OCI-LY7 (cell line): ENCODE measurements at regions not wholly inside any gene's neighbourhood (a gene's known extent, or its start where the extent isn't known, plus 50 kb on each side); places are given as distances from the start of the nearest gene placed in this dataset.

Experiments used
- BruUV-seq: library from RNA; stranded (reverse); fragments of 400-500 nt; replicated peaks from 2 replicates; lab custom pipeline; 2021; lab: Mats Ljungman, UMichigan
- CTCF ChIA-PET: fragments of 300-600 bp; sonication (Branson Sonifier 250); formaldehyde crosslinking; loops from one replicate; lab custom pipeline; 2022; ENCODE audit warnings: antibody characterized with exemption; ENCODE audit not compliant: unreplicated experiment; lab: Charles Lee
- POLR2A ChIA-PET: fragments of 300-600 bp; sonication (Branson Sonifier 250); formaldehyde crosslinking; loops from one replicate; lab custom pipeline; 2022; ENCODE audit warnings: antibody characterized with exemption; lab: Charles Lee
- DNase-seq: peaks from one replicate; pipeline ENCODE4 v3.0.0-alpha.2; 2015; ENCODE audit warnings: low spot score
- H2AFZ ChIP-seq: fragments of 200-600 bp; sonication (generic), shearing (Covaris generic); 2 replicates; pipeline ENCODE4 v1.6.1; 2014; ENCODE audit warnings: mild to moderate bottlenecking, antibody characterized with exemption, low read length, moderate library complexity
- H3K27ac ChIP-seq: fragments of 200-600 bp; sonication (generic); 2 replicates; pipeline ENCODE4 v1.5.1; 2014; ENCODE audit warnings: mixed run types, low read depth, mild to moderate bottlenecking, moderate library complexity, low read length, inconsistent platforms; ENCODE audit not compliant: poor library complexity, severe bottlenecking
- H3K36me3 ChIP-seq: fragments of 200-600 bp; sonication (generic); 2 replicates; pipeline ENCODE4 v1.6.1; 2014; ENCODE audit warnings: mild to moderate bottlenecking, antibody characterized with exemption, low read length, moderate library complexity, mixed read lengths; ENCODE audit not compliant: insufficient read depth
- H3K4me1 ChIP-seq: fragments of 200-600 bp; sonication (generic); 2 replicates; pipeline ENCODE4 v1.5.1; 2014; ENCODE audit warnings: mild to moderate bottlenecking, low read length; ENCODE audit not compliant: insufficient read depth, poor library complexity, severe bottlenecking
- H3K4me2 ChIP-seq: fragments of 200-600 bp; sonication (generic); 2 replicates; pipeline ENCODE4 v1.6.1; 2014; ENCODE audit warnings: mild to moderate bottlenecking, low read length
- H3K4me3 ChIP-seq: fragments of 200-600 bp; sonication (generic); 2 replicates; pipeline ENCODE4 v1.5.1; 2014; ENCODE audit warnings: mild to moderate bottlenecking, low read depth, low read length; ENCODE audit not compliant: poor library complexity, severe bottlenecking
- H3K79me2 ChIP-seq: fragments of 200-600 bp; sonication (generic); 2 replicates; pipeline ENCODE4 v1.6.1; 2016; ENCODE audit warnings: low read depth, mild to moderate bottlenecking, low read length, moderate library complexity, mixed read lengths; ENCODE audit not compliant: insufficient read depth
- H3K9me2 ChIP-seq: fragments of 200-600 bp; sonication (generic); 2 replicates; pipeline ENCODE4 v1.6.1; 2016; ENCODE audit warnings: mild to moderate bottlenecking, low read length, mixed read lengths; ENCODE audit not compliant: insufficient read depth
- H3K9me3 ChIP-seq: fragments of 200-600 bp; sonication (generic); 2 replicates; pipeline ENCODE4 v1.6.1; 2014; ENCODE audit warnings: mild to moderate bottlenecking, mixed run types, low read length, mixed read lengths
- H4K20me1 ChIP-seq: fragments of 200-600 bp; sonication (generic); 2 replicates; pipeline ENCODE4 v1.6.1; 2014; ENCODE audit warnings: mild to moderate bottlenecking, antibody characterized with exemption, low read length, moderate library complexity, mixed read lengths; ENCODE audit not compliant: insufficient read depth
- CTCF ChIP-seq: fragments of 200-600 bp; sonication (generic); conservative IDR thresholded peaks from 2 replicates; pipeline ENCODE4 v1.5.1; 2014; ENCODE audit warnings: mild to moderate bottlenecking, antibody characterized with exemption, low read length, moderate library complexity, mixed read lengths
- EZH2phosphoT487 ChIP-seq: fragments of 200-600 bp; sonication (generic); IDR thresholded peaks from 2 replicates; pipeline ENCODE4 v1.6.1; 2018; ENCODE audit warnings: low read depth, borderline replicate concordance, mild to moderate bottlenecking, mixed run types, antibody characterized with exemption, low read length, moderate library complexity, mixed read lengths
- intact Hi-C: fragments of 100-400 bp; cut with micrococcal nuclease; formaldehyde crosslinking; loops from one replicate; pipeline ENCODE4 v1.10.0; 2022; ENCODE audit not compliant: unreplicated experiment

- CTCF ChIA-PET = interaction anchor here (0.6 kb wide), 1 partner anchor 205 kb away, joined by 7 read pairs; no protein-coding TSS in a partner anchor
- no peak for DNase-seq
- H3K36me3 ChIP-seq = no peaks in the 10 kb centered on the region
- intact Hi-C loops = no loop called here
- H3K9me3 ChIP-seq = no peaks in the 10 kb centered on the region
- TF ChIP-seq EZH2phosphoT487 (no peak), CTCF (no peak)
- H3K4me1 ChIP-seq = no peaks in the 10 kb centered on the region
- BruUV-seq = no TSS peak
- H3K9me2 ChIP-seq = no peaks in the 10 kb centered on the region
- POLR2A ChIA-PET = no interaction called here
- H3K79me2 ChIP-seq = no peaks in the 10 kb centered on the region
- no peak overlapping the region for H3K27ac ChIP-seq
- H2AFZ ChIP-seq = no peak overlapping the region
- H3K4me3 ChIP-seq = no peak overlapping the region
- H4K20me1 ChIP-seq = no peaks in the 10 kb centered on the region
- H3K4me2 ChIP-seq = no peak overlapping the region
Observed at GRCh38 chr1:30274976-30275621, 448.3 kb downstream of the MATN1 start.

GRCh38 chr1:30274173-30274970 lies 449.0 kb downstream of the MATN1 start:
- Histone ChIP-seq H2AFZ (no peak overlapping the region), H3K79me2 (no peaks in the 10 kb centered on the region), H3K9me3 (no peaks in the 10 kb centered on the region), H3K4me3 (no peak overlapping the region), H3K4me1 (no peaks in the 10 kb centered on the region), H3K27ac (no peak overlapping the region), H4K20me1 (no peaks in the 10 kb centered on the region), H3K36me3 (no peaks in the 10 kb centered on the region), H3K9me2 (no peaks in the 10 kb centered on the region), H3K4me2 (no peak overlapping the region)
- TF ChIP-seq EZH2phosphoT487 = no peak
- TF ChIP-seq CTCF = no peak
- ChIA-PET POLR2A (no interaction called here), CTCF (no interaction called here)
- intact Hi-C loops = no loop called here
- DNase-seq = no peak
- BruUV-seq = no TSS peak

GRCh38 chr1:30273456-30273855 lies 449.9 kb downstream of the MATN1 start:
- ChIA-PET CTCF (no interaction called here), POLR2A (interaction anchor here (0.6 kb wide), 1 partner anchor 29 kb away, joined by 3 read pairs; no protein-coding TSS in a partner anchor)
- Histone ChIP-seq H3K9me3 (no peaks in the 10 kb centered on the region), H3K4me3 (no peak overlapping the region), H3K36me3 (no peaks in the 10 kb centered on the region), H3K4me1 (no peaks in the 10 kb centered on the region), H3K9me2 (no peaks in the 10 kb centered on the region), H3K27ac (no peak overlapping the region), H3K79me2 (no peaks in the 10 kb centered on the region), H2AFZ (no peak overlapping the region), H4K20me1 (no peaks in the 10 kb centered on the region), H3K4me2 (no peak overlapping the region)
- no TSS peak for BruUV-seq
- intact Hi-C loops = no loop called here
- no peak for DNase-seq
- TF ChIP-seq CTCF = no peak
- no peak for TF ChIP-seq EZH2phosphoT487
